ENCODE measurements at regions not wholly inside any gene's neighbourhood (a gene's known extent, or its start where the extent isn't known, plus 50 kb on each side); places are given as distances from the start of the nearest gene placed in this dataset.

GRCh38 chr11:41950470-41951143 lies 491.2 kb upstream of the LRRC4C start:
- TF ChIP-seq CTCF (IDR thresholded peaks at IDR 0.05; ENCODE audit: insufficient read depth, low read length) = no peak
- DNase-seq (ENCODE audit: low read depth in 1 of 2, low spot score in 1 of 2) = no peak
- H3K4me3 ChIP-seq (replicated peaks; ENCODE audit: insufficient read depth, low read length) = no peak overlapping the region
- no peaks in the 10 kb centered on the region for H3K27me3 ChIP-seq (ENCODE audit: insufficient read depth, poor library complexity, severe bottlenecking)
- no peak overlapping the region for H3K27ac ChIP-seq (replicated peaks)

- H3K27ac ChIP-seq (replicated peaks) = no peak overlapping the region
- no peak overlapping the region for H3K4me3 ChIP-seq (replicated peaks; ENCODE audit: insufficient read depth, low read length)
- TF ChIP-seq SPI1 (IDR thresholded peaks at IDR 0.05; ENCODE audit: borderline replicate concordance, low read depth) (no peak), CTCF (IDR thresholded peaks at IDR 0.05; ENCODE audit: insufficient read depth, low read length) (no peak), GABPA (IDR thresholded peaks at IDR 0.05; ENCODE audit: low read depth) (no peak), POLR2AphosphoS5 (IDR thresholded peaks at IDR 0.05; ENCODE audit: low read depth) (no peak), REST (IDR thresholded peaks at IDR 0.05; ENCODE audit: insufficient replicate concordance, low read depth) (no peak)
- no peak for DNase-seq (ENCODE audit: low read depth in 1 of 2, low spot score in 1 of 2)
- no peaks in the 10 kb centered on the region for H3K27me3 ChIP-seq (ENCODE audit: insufficient read depth, poor library complexity, severe bottlenecking)
Measured at GRCh38 chr11:41954034-41954433, 494.6 kb upstream of the LRRC4C start.

GRCh38 chr11:41955066-41955465 lies 495.6 kb upstream of the LRRC4C start:
- H3K27ac ChIP-seq (replicated peaks) = no peak overlapping the region
- no peak for DNase-seq (ENCODE audit: low read depth in 1 of 2, low spot score in 1 of 2)
- H3K4me3 ChIP-seq (replicated peaks; ENCODE audit: insufficient read depth, low read length) = no peak overlapping the region
- no peaks in the 10 kb centered on the region for H3K27me3 ChIP-seq (ENCODE audit: insufficient read depth, poor library complexity, severe bottlenecking)
- TF ChIP-seq REST (IDR thresholded peaks at IDR 0.05; ENCODE audit: insufficient replicate concordance, low read depth) (no peak), GABPA (IDR thresholded peaks at IDR 0.05; ENCODE audit: low read depth) (no peak), CTCF (IDR thresholded peaks at IDR 0.05; ENCODE audit: insufficient read depth, low read length) (no peak), SPI1 (IDR thresholded peaks at IDR 0.05; ENCODE audit: borderline replicate concordance, low read depth) (no peak), POLR2AphosphoS5 (IDR thresholded peaks at IDR 0.05; ENCODE audit: low read depth) (no peak)
